ENCODE measurements at regions not wholly inside any gene's neighbourhood (a gene's known extent, or its start where the extent isn't known, plus 50 kb on each side); places are given as distances from the start of the nearest gene placed in this dataset.

GRCh38 chr11:26134053-26134452, 197.9 kb upstream of the ANO3 start:
- TF ChIP-seq CTCF (IDR thresholded peaks at IDR 0.05) (no peak), SIN3A (IDR thresholded peaks at IDR 0.05; ENCODE audit: borderline replicate concordance, insufficient read depth, low read depth, low read length) (no peak)
